AG04450 (cell line): ENCODE measurements at regions not wholly inside any gene's neighbourhood (a gene's known extent, or its start where the extent isn't known, plus 50 kb on each side); places are given as distances from the start of the nearest gene placed in this dataset.

ENCODE experiments used
- CTCF ChIA-PET: fragments of 300-600, 350-600 bp; formaldehyde crosslinking; extraction: SDS; loops from one replicate; lab custom pipeline; 2022; ENCODE audit warnings: antibody characterized with exemption, inconsistent platforms; lab: Charles Lee
- POLR2A ChIA-PET: fragments of 350-600 bp; formaldehyde crosslinking; extraction: SDS; loops from one replicate; lab custom pipeline; 2021; ENCODE audit warnings: antibody characterized with exemption, inconsistent platforms; lab: Yijun Ruan, JAX
- DNase-seq: peaks from one replicate; pipeline ENCODE4 v3.0.0-alpha.2; 2011; ENCODE audit warnings: low read depth, low spot score
- H3K27ac ChIP-seq: one replicate; pipeline ENCODE4 v1.5.1; 2012; ENCODE audit warnings: low read depth, low read length, control low read depth
- H3K27me3 ChIP-seq: one replicate; pipeline ENCODE4 v1.6.0; 2012; ENCODE audit warnings: low read length; ENCODE audit not compliant: control insufficient read depth, insufficient read depth
- H3K4me3 ChIP-seq: 2 replicates; pipeline ENCODE4 v1.5.1; 2011; ENCODE audit warnings: mild to moderate bottlenecking, low read depth, low read length, control low read depth
- H3K9me3 ChIP-seq: 2 replicates; pipeline ENCODE4 v1.5.1; 2012; ENCODE audit warnings: low read length; ENCODE audit not compliant: control insufficient read depth, insufficient read depth
- CTCF ChIP-seq: IDR thresholded peaks from 2 replicates; pipeline ENCODE4 v1.5.1; 2011; ENCODE audit warnings: low read depth, low read length, control low read depth, inconsistent platforms

- ChIA-PET POLR2A (no interaction called here), CTCF (no interaction called here)
- Histone ChIP-seq H3K27me3 (no peaks in the 10 kb centered on the region), H3K4me3 (no peak overlapping the region), H3K9me3 (peaks cover 10% of the 10 kb centered on the region; the same call in 1 of the 2 replicates), H3K27ac (no peak overlapping the region)
- no peak for TF ChIP-seq CTCF
- DNase-seq, result no peak
Measured at GRCh38 chr5:155885199-155885598, 441.8 kb upstream of the SGCD start.

GRCh38 chr5:155886311-155887031, 440.5 kb upstream of the SGCD start:
- H3K27me3 ChIP-seq, result no peaks in the 10 kb centered on the region
- H3K4me3 ChIP-seq, result no peak overlapping the region
- H3K27ac ChIP-seq, result no peak overlapping the region
- no peak for DNase-seq
- ChIA-PET CTCF (no interaction called here), POLR2A (no interaction called here)
- peaks cover 10% of the 10 kb centered on the region; the same call in 1 of the 2 replicates for H3K9me3 ChIP-seq
- TF ChIP-seq CTCF, result no peak

GRCh38 chr5:155895484-155895883, 431.5 kb upstream of the SGCD start:
- POLR2A ChIA-PET, result no interaction called here
- no peak overlapping the region for H3K4me3 ChIP-seq
- no peaks in the 10 kb centered on the region for H3K27me3 ChIP-seq
- no peaks in the 10 kb centered on the region for H3K9me3 ChIP-seq
- TF ChIP-seq CTCF, result no peak
- CTCF ChIA-PET, result interaction anchor here (0.7 kb wide), 1 partner anchor 20 kb away, joined by 3 read pairs; no protein-coding TSS in a partner anchor
- H3K27ac ChIP-seq, result no peak overlapping the region
- DNase-seq, result no peak

GRCh38 chr5:155897761-155898160, 429.2 kb upstream of the SGCD start:
- Histone ChIP-seq H3K27me3 (no peaks in the 10 kb centered on the region), H3K4me3 (no peak overlapping the region), H3K9me3 (no peaks in the 10 kb centered on the region), H3K27ac (no peak overlapping the region)
- no peak for DNase-seq
- ChIA-PET POLR2A (no interaction called here), CTCF (no interaction called here)
- no peak for TF ChIP-seq CTCF

GRCh38 chr5:155898284-155898683, 428.7 kb upstream of the SGCD start:
- POLR2A ChIA-PET, result no interaction called here
- CTCF ChIA-PET, result interaction anchor here (0.6 kb wide), 1 partner anchor 383 kb away, joined by 5 read pairs; no protein-coding TSS in a partner anchor
- Histone ChIP-seq H3K4me3 (no peak overlapping the region), H3K9me3 (no peaks in the 10 kb centered on the region), H3K27ac (no peak overlapping the region), H3K27me3 (no peaks in the 10 kb centered on the region)
- TF ChIP-seq CTCF, result no peak
- no peak for DNase-seq
